Pons (tissue), 1 donor: ENCODE measurements at regions not wholly inside any gene's neighbourhood (a gene's known extent, or its start where the extent isn't known, plus 50 kb on each side); places are given as distances from the start of the nearest gene placed in this dataset.
"Not testable (repeated sequence)": the region's sequence is repeated elsewhere in the genome, so short reads cannot be mapped to it uniquely, and the experiment has no call there.

ENCODE experiments used
- DNase-seq: peaks from one replicate; pipeline ENCODE4 v3.0.0-alpha.2; 2016; ENCODE audit warnings: low spot score

DNA sequence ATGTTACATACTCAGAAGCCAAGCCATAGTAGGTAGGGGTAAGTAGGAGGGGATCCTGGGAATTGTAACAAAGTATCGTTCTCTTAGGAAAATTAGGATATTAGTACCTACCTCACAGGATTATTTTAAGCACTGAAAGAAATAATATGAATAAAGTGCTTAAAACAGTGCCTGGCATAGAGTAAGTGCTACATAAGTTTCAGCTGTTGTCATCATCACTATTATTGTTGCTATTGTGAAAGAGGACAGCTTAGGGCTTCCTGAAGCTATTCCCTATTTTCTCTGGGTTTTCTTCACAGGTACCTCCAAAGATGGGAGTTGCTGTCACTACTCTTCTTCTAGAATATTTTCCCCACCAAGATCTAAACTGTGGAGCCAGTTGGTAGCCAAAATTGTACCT, 443.7 kb upstream of the FGF16 start:
- DNase-seq, result no peak

DNA sequence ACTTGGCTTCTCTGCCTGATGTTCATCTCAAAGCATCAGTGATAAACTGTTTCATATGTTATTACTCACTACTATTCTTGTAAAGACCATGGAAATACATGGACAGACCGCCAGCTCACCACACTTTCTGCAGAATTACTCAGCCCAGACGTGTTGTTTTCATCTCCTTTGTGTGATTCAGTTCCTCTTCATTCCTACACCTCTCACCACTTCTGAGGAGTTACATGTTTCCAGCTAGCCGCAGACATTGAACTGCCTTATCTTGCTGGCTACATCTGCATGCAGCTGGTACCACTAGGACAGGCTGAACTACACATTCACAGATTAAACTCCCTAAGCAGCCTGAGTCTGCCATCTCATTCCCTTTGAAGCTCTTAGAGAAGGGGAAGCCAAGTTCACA, 443.2 kb upstream of the FGF16 start:
- no peak for DNase-seq

DNA sequence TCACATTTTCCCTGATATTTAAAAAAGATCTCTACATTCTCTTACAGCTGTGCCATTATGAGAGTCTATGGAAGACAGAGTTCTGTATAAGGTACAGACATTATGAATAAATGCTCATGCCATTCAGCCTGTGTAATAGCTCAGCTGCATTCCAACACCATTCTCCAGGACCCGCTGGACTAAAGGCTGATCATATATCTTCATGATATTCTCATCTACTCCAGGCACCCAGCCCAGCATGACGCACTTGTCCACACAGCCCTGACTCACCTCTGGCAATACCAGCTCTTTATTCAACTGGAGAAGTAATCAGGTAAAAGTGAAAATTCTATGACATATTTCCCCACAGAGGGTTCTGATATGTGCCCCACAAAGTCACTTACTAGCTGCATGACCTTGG, 437.5 kb upstream of the FGF16 start:
- DNase-seq, result no peak

DNA sequence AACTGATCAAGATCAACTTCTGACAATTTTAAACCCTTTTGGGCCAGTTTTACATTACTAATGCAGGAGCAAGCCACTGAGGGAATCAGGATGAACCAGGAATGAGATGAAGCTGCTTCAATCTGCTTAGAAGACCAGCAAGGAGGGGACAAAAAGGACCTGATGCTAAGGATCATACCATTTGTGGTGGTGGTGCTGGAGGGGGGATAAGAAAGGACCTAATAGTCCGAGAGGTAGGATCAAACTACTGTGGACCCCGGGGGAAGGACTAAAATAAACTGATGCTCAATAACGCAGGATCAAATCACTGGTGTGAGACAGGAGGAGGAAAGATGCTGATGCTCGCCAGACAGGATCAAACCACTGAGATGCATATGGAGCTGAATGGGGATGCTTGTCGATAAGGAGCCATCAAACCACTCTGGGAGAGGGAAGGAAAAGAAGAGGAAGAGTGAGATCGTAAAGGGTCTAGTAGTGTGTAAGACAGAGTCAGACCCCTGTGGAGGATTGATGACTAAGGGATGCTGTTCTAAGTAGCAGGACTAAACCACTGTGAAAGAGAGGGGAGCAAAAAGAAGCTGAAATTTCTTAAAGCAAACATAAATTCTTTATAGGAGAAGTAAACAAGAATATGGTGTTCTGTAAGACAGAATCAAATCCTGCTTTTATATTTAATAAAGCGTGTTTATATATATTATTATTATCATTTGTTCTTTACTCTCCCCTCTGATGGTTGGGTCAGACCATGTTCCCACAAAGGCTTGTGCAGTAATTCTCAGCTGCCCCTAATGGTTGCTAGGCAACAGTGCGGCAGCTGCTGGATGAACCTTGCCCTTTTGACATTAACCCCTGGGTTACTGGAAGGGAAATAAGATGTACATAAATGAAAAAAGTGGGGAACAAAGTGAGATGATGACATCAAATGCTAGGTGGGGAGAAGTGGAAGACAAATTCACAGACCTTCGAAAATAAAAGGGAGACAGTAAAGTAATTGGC, 432.5 kb upstream of the FGF16 start:
- peak; percentile 87 for DNase-seq

DNA sequence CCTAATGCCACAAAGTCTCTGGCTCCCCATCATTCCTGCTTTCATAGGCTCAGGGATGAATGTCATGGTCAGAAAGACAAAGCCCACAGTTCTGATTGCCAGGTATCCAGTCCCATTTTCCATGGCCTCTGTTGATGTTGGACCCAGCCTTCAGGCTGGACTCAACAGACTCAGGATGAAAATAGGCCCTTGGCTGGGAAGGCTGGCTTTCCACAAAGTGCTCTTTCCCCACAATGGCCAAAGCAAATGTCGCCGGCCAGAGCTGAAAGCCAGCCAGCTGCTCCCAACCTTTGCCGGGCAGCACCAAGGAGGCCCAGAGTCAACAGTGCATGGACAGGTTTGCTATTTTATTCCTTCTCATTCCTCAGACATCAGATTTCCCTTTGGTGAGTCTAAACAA, 430.1 kb upstream of the FGF16 start:
- DNase-seq, result no peak

DNA sequence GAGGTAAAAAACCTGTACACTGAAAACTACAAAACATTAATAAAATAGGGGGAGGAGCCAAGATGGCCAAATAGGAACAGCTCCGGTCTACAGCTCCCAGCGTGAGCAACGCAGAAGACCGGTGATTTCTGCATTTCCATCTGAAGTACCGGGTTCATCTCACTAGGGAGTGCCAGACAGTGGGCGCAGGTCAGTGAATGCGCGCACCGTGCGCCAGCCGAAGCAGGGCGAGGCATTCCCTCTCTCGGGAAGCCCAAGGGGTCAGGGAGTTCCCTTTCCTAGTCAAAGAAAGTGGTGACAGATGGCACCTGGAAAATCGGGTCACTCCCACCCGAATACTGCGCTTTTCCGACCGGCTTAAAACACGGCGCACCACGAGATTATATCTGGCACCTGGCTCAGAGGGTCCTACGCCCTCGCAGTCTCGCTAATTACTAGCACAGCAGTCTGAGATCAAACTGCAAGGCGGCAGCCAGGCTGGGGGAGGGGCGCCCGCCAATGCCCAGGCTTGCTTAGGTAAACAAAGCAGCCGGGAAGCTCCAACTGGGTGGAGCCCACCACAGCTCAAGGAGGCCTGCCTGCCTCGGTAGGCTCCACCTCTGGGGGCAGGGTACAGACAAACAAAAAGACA, 400.9 kb upstream of the FGF16 start:
- DNase-seq, result not testable (repeated sequence)

DNA sequence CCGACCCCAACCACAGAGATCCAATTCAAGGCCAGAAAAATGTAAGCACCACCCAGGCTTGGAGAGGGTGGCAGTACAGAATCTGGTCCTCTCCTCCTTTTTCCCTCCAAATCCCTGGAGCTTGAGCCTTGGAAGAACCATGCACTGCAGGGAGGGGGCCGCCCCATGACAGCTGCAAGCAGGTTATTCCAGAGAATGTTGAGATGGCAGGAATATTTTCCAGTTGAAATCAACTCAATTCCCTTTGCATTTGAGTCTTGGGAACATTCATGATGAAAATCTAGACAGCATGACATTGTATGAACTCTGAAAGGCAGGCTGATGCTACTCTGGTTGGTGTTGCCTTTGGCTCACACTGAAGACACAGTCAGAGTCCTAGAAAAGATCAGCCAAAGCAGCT, 386.6 kb upstream of the FGF16 start:
- DNase-seq, result no peak

DNA sequence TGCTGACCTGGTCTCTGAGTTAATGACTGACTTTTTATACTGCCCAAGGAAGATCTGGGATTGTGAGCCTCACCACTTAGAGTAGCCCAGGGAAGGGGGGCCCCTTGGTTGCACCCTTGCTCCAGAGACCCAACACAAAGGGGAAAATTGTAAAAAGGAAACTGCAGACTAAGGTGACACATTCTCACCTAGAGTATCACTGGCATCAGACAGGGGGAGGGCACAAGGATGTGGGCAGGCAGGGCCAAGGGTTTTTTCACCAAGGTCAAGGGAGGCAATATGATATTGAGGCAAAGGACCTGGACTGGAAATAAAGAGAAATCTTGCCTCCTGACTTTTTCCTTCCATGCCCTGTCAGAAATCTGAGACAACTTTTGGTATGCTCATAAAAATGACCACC, 386.2 kb upstream of the FGF16 start:
- DNase-seq, result no peak

DNA sequence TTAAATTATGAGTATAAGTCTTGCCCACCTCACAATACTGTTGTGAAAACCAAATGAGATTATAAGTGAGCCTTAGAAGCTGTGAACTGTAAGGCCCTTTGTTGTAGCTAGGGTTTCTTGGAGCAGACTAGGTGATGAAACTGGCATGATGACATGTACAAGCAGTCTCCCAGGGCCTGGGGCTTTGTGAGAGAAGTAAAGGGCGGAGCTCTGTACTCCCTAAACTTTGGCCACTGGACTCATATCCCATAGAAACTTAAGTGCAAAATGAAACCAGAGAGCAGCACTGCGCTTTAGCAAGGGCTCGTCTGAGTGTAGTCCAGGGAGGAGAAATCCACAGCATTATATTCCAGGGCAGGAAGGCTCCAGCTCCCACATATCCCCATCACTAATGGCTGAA, 385.6 kb upstream of the FGF16 start:
- DNase-seq, result no peak

DNA sequence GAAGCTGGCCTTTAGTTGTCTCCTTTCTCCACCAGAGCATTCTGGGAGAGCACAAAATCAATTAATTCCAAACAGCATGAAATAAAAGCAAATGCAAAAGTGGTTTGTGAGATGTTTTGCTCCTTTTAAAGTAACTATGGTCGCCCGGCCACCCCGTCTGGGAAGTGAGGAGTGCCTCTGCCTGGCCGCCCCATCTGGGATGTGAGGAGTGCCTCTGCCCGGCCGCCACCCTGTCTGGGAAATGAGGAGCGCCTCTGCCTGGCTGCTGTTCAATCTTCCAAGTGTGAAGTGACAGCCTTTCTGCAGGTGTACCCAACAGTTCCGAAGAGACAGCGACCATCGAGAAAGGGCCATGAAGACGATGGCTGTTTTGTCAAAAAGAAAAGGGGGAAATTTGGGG, 381.3 kb upstream of the FGF16 start:
- DNase-seq, result no peak

DNA sequence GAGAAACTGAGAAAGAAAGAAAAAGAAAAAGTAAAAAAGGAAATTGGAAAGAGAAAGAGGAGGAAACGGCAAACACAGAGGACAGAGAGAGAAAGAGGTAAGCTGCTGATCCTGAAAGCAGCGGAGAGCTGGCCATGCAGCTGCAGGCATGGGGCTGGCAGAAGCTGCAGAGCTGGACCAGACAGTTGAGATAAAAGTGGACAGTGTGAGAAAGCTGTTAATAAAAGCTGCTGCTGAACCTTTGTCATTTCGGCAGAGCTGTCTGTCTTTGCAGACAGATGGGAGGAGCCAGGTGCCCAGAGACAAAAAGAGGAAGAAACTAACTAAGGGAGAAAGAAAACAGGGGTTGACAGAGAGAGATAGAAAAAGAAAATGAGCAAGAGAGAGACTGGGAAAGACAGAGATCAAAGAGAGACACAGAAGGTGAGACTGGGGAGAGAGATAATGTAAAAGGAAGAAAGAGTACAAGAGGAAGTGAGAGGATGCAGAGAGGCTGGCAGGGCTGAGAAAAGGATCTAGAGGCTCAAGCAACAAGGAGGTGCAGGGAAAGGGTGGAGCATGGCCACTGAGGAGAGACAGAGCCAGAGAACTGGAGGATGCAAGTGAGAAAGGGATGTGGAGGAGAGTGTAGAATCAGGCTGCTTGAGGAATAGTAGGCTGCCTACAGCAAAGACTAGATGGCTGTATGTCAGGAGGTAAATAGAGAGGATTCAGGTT, 376.8 kb upstream of the FGF16 start:
- DNase-seq, result no peak

DNA sequence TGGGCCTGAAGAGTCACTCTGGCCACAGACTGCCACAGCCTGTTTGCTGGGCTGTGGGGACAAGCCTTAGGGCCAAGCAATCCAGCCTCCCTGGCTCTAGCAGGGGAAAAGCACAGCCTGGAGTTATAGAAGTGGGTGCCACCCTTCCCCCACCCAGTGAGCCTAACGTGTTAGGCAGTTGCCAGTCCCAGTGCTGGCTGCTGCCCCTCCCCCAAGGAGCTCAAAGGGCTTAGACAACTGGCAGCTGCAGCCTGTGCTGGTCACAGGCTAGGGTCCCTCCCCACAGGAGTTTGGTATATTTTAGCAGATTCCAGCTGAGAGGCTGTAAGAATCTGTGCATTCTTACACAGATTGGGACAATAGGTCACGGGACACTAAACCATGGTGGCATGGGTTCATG, 370.3 kb upstream of the FGF16 start:
- no peak for DNase-seq

DNA sequence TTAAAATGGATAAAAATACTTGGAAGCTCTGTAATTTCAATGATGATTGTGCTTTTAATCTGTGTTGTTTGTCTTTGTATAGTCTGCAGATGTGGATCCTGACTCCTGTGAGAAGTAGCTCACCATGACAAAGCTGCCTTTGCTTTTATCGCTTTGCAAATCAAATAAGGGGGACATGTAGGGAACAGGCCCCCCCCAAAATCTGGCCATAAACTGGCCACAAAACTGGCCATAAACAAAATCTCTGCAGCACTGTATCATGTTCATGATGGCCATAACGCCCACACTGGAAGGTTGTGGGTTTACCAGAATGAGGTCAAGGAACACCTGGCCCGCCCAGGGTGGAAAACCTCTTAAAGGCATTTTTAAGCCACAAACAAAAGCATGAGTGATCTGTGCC, 366.0 kb upstream of the FGF16 start:
- not testable (repeated sequence) for DNase-seq

DNA sequence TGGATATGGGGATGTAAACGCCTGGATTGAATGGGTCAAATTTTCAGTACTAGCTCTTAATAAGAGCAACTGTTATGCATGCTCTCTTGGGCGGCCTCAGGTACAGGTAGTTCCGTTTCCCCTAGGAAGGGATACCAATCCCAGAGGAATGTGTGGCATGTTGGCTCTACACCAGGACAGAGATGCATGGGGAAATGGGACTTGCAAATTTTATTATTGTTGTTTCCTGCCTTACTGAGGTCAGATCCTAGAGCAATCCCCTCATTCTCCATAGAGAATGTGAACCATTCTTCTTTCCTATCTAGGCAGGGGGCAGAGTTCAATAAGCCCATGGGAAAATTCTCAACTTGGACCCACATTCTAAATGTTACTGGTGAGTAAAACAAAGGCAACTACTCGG, 361.8 kb upstream of the FGF16 start:
- DNase-seq, result no peak

DNA sequence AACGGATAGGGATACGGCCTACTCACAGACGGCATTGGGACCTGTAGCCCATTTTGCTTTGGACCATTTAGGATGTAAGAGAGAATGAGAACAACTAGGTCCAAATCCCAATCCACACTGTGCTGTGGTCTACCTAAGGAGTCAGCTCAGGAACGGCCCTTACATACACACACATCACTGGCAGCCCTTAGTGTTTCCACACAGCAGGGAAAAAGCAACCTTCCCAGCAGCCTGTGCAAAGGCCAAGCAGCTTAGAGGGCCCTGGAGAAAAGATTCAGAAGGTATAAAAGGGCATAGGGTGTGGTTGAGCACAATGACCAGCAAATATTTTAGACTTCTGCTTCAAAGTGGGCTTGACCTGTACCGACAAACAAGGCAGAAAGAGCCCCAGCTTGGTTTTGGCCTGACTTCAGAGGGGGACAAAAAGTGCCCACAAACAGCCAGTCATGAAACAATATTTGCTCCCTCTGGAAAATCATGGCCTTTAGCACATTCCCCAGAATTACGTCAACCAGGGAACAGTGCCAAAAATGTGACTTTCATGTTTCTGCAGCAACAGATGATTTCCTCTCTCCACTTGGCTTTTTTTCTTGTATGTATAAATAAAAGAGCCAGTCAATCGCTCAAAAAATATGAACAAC, 359.5 kb upstream of the FGF16 start:
- peak; percentile 2 for DNase-seq

DNA sequence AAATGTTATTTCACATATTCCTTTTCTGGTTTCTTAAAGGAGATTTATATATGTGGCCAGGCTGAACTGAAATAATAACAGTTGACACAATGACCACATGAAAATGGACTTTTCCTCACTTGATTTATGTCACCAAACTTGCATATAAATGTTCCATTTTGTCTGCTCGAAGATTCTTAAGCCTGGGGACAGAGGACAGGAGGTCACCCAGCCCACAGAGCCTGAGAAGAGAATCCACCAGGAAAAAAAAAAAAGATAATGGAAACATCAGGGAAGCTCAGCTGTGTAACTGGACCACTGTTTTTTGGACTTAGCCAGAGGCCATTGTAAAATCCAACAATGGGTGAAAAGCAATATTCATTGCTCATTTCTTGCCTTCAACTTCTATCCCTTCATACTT, 359.0 kb upstream of the FGF16 start:
- no peak for DNase-seq

DNA sequence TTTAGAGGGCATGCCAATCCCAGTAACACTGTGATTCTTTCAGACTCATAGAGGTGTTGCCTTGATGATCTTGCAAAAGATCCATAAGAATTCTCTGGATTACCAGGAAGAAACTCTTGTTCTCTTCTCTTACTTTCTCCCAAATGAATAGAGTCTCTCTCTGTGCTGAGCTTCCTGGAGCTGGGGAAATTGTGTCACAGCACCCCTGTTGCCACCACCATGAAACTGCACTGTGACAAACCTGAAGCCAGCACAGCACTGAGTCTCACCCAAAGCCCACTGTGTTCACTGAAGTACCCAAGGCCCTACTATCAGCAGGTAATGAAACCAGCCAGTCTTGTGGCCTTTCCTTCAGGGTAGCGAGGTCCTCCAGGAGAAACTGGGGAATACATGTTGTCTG, 332.7 kb upstream of the FGF16 start:
- DNase-seq, result no peak

DNA sequence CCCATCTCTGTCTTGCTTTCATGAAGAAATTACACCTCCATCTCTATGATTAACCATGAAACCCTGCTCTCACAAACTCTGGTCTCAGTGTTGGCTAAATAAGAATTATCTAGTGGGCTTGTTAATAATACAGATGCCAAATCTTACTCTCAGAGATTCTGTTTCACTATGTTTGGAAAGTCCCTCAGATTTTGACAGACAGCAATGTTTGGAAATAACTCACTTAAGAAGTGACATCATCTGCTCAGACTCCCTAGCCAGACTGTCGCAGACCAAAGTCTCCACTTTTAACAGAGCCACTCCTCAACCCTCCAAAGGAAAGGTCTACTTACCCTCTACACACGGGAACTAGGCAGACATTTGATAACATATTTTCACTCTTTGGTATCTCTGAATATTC, 328.5 kb upstream of the FGF16 start:
- DNase-seq, result no peak

DNA sequence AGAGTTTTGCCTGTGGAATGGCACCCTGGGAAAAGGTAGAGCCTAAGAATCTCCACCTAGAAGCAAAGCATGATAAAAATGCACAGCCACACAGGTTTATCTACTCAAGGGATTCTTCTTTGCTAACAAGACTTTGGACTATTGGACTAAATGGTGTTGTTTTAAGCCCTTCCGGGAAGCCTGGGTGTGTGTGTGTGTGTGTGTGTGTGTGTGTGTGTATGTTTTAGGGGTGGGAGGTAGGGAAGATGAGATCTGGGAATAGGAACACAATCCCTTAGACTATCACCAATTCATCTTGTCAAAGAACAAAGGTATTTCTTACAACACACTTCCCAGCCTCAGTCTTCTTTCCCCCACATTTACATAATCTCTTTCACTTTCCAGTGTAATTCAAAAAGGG, 327.5 kb upstream of the FGF16 start:
- DNase-seq, result no peak

DNA sequence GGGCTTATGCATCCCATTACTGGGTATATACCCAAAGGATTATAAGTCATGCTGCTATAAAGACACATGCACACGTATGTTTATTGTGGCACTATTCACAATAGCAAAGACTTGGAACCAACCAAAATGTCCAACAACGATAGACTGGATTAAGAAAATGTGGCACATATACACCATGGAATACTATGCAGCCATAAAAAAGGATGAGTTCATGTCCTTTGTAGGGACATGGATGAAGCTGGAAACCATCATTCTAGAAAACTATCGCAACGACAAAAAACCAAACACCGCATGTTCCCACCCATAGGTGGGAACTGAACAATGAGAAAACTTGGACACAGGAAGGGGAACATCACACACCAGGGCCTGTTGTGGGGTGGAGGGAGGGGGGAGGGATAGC, 323.3 kb upstream of the FGF16 start:
- DNase-seq, result not testable (repeated sequence)

DNA sequence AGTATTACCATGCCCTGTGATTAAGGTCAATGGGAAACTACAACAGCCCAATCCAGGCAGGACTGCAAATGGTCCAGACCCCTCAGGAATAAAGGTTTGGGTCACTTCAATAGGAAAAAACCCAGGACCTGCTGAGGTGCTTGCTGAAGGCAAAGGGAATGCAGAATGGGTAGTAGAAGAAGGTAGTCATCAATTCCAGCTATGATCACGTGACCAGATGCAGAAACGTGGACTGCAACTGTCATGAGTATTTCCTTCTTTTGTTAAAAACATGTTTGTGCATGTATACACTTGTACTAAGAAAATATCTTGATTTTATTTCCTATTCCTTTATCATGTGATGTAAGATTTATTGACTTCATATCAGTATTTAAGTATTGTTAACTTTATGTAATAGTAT, 319.6 kb upstream of the FGF16 start:
- DNase-seq, result not testable (repeated sequence)

DNA sequence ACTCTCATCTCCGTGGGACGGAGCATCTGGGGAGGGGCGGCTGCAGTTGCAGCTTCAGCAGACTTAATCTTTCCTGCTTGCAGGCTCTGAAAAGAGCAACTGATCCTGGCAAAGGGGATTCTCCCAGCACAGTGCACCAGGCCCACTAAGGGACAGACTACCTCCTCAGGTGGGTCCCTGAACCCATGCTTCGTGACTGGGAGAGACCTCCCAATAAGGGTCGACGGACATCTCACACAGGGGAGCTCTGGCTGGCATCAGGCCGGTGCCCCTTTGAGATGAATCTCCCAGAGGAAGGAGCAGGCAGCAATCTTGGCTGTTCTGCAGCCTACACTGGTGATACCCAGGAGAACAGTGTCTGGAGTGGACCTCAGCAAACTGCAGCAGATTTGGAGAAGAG, 303.3 kb upstream of the FGF16 start:
- DNase-seq, result no peak
